Activated CD4-positive, alpha-beta T cell treated with anti-CD3 and anti-CD28 coated beads for 1 hour (primary cell): ENCODE measurements at regions not wholly inside any gene's neighbourhood (a gene's known extent, or its start where the extent isn't known, plus 50 kb on each side); places are given as distances from the start of the nearest gene placed in this dataset.

Source experiments
- DNase-seq: peaks from one replicate; pipeline ENCODE4 v3.0.0-alpha.2; 2020

GRCh38 chr13:21320642-21321034 is 138.5 kb downstream of the ZDHHC20 start:
- no peak for DNase-seq

DNA sequence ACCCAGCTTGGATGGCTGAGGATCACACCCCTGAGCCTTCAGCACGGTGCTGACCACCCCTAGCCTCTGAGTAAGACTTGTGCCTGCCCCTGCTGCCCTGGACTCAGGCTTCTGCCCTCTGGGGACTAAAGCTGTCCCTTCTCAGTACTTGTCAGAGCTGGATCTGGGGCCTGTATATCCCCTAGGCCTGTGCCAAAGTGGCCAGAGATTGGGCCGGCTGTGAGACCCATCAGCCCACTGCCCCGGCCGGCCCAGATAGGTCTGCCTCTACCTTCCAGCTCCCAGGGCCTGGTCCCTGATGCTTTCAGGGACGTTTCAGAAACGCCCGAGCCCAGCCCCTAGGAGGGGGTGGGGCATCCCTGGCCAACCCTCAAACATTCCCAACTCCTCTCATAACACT is 137.8 kb downstream of the ZDHHC20 start:
- DNase-seq: no peak

DNA sequence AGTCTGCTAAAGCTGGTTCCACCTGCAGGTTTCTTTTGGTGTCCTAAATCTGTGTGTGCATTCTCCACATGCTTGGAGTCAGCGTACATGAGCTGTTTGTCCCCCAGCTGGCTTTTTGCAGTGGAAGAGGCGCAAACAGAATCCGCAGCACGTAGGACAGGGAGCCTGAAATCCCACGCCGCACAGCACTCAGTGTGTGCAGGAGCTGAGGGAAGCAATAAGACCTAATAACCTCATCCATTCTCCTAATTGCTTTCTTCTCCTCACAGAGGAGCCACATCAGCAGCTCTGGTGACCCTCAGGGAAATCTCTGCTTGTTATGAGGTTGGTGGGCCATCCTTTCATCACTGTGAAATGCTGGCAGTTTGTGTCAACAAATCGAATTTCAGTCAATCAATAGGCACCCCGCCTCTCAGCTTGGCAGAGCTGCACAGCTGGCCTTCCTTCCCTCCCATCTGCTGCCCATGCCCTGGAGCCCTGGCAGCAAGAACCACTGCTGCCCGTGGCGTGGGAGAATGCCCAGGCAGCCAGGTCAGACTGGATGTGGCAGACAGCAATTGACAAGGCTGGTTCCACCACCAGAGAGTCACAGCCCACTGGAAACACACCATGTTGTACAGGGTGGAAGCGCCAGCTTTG is 136.7 kb downstream of the ZDHHC20 start:
- no peak for DNase-seq
